ENCODE measurements at regions not wholly inside any gene's neighbourhood (a gene's known extent, or its start where the extent isn't known, plus 50 kb on each side); places are given as distances from the start of the nearest gene placed in this dataset.

DNA sequence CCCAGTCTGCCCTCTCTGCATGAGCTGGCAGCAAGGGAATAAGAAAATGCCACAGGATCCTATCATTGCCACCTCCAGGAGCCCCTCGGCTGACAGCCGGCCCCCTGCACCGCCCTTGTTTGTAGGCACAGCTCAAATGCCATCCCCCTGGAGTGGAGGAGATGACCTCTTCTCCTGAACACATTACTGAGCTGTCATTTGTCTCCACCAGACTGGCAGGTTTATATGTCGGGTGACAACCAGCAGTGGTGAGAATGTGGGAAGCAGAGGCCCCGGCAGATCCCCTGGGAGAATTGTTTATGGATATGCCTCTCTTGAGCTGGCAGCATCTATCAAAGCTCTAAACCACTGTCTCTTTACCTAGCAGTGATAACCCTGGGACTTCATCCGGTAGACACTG is 135.4 kb upstream of the FMN2 start:
- H3K4me1 ChIP-seq (ENCODE audit: insufficient read depth, low read length, poor library complexity, severe bottlenecking) = no peaks in the 10 kb centered on the region
- no peaks in the 10 kb centered on the region for H3K9me2 ChIP-seq (ENCODE audit: insufficient read depth, low read length)
- H3K79me2 ChIP-seq (ENCODE audit: insufficient read depth, low read depth, low read length) = no peaks in the 10 kb centered on the region
- no peak overlapping the region for H3K27ac ChIP-seq (ENCODE audit: low read depth, low read length, poor library complexity, severe bottlenecking)
- no peak for DNase-seq (ENCODE audit: low spot score)
- intact Hi-C loops (cut with micrococcal nuclease; ENCODE audit: unreplicated experiment) = no loop called here
- H3K9me3 ChIP-seq (ENCODE audit: low read length) = no peaks in the 10 kb centered on the region
- no peak overlapping the region for H3K4me2 ChIP-seq (ENCODE audit: low read length)
- H3K36me3 ChIP-seq (ENCODE audit: insufficient read depth, low read length) = no peaks in the 10 kb centered on the region
- H3K4me3 ChIP-seq (ENCODE audit: low read depth, low read length, poor library complexity, severe bottlenecking) = no peak overlapping the region
- no peak overlapping the region for H2AFZ ChIP-seq (ENCODE audit: low read length)
- ChIA-PET CTCF (ENCODE audit: unreplicated experiment) (no interaction called here), POLR2A (no interaction called here)
- TF ChIP-seq, protein P1, sequence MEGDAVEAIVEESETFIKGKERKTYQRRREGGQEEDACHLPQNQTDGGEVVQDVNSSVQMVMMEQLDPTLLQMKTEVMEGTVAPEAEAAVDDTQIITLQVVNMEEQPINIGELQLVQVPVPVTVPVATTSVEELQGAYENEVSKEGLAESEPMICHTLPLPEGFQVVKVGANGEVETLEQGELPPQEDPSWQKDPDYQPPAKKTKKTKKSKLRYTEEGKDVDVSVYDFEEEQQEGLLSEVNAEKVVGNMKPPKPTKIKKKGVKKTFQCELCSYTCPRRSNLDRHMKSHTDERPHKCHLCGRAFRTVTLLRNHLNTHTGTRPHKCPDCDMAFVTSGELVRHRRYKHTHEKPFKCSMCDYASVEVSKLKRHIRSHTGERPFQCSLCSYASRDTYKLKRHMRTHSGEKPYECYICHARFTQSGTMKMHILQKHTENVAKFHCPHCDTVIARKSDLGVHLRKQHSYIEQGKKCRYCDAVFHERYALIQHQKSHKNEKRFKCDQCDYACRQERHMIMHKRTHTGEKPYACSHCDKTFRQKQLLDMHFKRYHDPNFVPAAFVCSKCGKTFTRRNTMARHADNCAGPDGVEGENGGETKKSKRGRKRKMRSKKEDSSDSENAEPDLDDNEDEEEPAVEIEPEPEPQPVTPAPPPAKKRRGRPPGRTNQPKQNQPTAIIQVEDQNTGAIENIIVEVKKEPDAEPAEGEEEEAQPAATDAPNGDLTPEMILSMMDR (conservative IDR thresholded peaks at IDR 0.05; ENCODE audit: low read length) = no peak
- no peak for TF ChIP-seq EZH2phosphoT487 (IDR thresholded peaks at IDR 0.05; ENCODE audit: borderline replicate concordance, low read depth, low read length)
- BruUV-seq (replicated peaks) = no TSS peak
- no peaks in the 10 kb centered on the region for H4K20me1 ChIP-seq (ENCODE audit: insufficient read depth, low read length)

DNA sequence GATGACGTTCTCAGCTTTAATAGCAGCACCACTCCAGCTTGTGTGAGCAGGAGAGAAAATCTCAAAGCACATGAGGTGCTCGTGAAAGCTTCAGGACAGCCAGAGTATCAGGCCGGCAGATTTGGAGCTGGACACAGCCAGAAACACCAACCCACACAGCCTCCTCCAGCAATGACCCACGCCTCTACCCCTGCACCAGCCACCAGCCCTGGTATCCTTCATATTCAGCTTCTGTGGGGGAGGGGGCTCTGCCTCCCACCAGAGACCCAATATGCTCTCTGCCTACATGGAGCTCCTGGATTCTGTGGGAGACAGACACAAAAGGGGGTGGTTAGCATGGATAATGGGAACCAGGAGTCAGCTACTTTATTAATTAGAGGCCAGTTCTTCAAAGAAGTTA is 133.6 kb upstream of the FMN2 start:
- Histone ChIP-seq H3K4me2 (ENCODE audit: low read length) (no peak overlapping the region), H3K27ac (ENCODE audit: low read depth, low read length, poor library complexity, severe bottlenecking) (no peak overlapping the region), H3K9me2 (ENCODE audit: insufficient read depth, low read length) (no peaks in the 10 kb centered on the region), H3K4me1 (ENCODE audit: insufficient read depth, low read length, poor library complexity, severe bottlenecking) (no peaks in the 10 kb centered on the region), H4K20me1 (ENCODE audit: insufficient read depth, low read length) (no peaks in the 10 kb centered on the region), H3K79me2 (ENCODE audit: insufficient read depth, low read depth, low read length) (no peaks in the 10 kb centered on the region), H2AFZ (ENCODE audit: low read length) (no peak overlapping the region), H3K9me3 (ENCODE audit: low read length) (no peaks in the 10 kb centered on the region), H3K4me3 (ENCODE audit: low read depth, low read length, poor library complexity, severe bottlenecking) (no peak overlapping the region), H3K36me3 (ENCODE audit: insufficient read depth, low read length) (no peaks in the 10 kb centered on the region)
- no TSS peak for BruUV-seq (replicated peaks)
- POLR2A ChIA-PET = interaction anchor here (1.0 kb wide), 1 partner anchor 20 kb away, joined by 4 read pairs; no protein-coding TSS in a partner anchor
- DNase-seq (ENCODE audit: low spot score) = no peak
- intact Hi-C loops (cut with micrococcal nuclease; ENCODE audit: unreplicated experiment) = no loop called here
- no peak for TF ChIP-seq EZH2phosphoT487 (IDR thresholded peaks at IDR 0.05; ENCODE audit: borderline replicate concordance, low read depth, low read length)
- TF ChIP-seq, protein P1 (conservative IDR thresholded peaks at IDR 0.05; ENCODE audit: low read length) = no peak
- CTCF ChIA-PET (ENCODE audit: unreplicated experiment) = no interaction called here

DNA sequence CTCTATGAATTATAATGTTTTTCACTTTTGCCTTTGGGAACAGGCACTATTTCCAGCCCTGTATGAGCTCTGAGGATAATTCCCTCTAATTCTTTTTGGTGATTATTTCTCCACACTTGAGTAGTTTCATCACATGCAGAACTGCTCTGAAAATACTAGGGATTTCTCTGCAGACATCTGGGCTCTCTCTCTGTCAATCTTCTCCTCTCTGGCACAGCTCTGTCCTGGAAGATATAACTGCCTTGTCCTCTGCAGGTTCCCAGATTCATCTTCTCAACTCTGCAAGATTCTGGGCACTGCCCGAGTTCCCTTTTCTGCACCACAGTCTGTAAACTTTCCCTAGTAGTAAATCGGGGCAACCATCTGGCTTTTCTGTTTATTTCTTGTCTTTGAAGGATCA is 131.3 kb upstream of the FMN2 start:
- Histone ChIP-seq H3K9me2 (ENCODE audit: insufficient read depth, low read length) (no peaks in the 10 kb centered on the region), H3K4me2 (ENCODE audit: low read length) (no peak overlapping the region), H2AFZ (ENCODE audit: low read length) (no peak overlapping the region), H3K27ac (ENCODE audit: low read depth, low read length, poor library complexity, severe bottlenecking) (no peak overlapping the region), H3K4me1 (ENCODE audit: insufficient read depth, low read length, poor library complexity, severe bottlenecking) (no peaks in the 10 kb centered on the region), H4K20me1 (ENCODE audit: insufficient read depth, low read length) (no peaks in the 10 kb centered on the region), H3K79me2 (ENCODE audit: insufficient read depth, low read depth, low read length) (no peaks in the 10 kb centered on the region), H3K36me3 (ENCODE audit: insufficient read depth, low read length) (no peaks in the 10 kb centered on the region), H3K9me3 (ENCODE audit: low read length) (no peaks in the 10 kb centered on the region), H3K4me3 (ENCODE audit: low read depth, low read length, poor library complexity, severe bottlenecking) (no peak overlapping the region)
- no peak for DNase-seq (ENCODE audit: low spot score)
- BruUV-seq (replicated peaks) = no TSS peak
- intact Hi-C loops (cut with micrococcal nuclease; ENCODE audit: unreplicated experiment) = no loop called here
- CTCF ChIA-PET (ENCODE audit: unreplicated experiment) = no interaction called here
- POLR2A ChIA-PET = no interaction called here
- TF ChIP-seq, protein P1 (conservative IDR thresholded peaks at IDR 0.05; ENCODE audit: low read length) = no peak
- TF ChIP-seq EZH2phosphoT487 (IDR thresholded peaks at IDR 0.05; ENCODE audit: borderline replicate concordance, low read depth, low read length) = no peak

All from OCI-LY7 (cell line).